BE2C (cell line): ENCODE measurements at regions not wholly inside any gene's neighbourhood (a gene's known extent, or its start where the extent isn't known, plus 50 kb on each side); places are given as distances from the start of the nearest gene placed in this dataset.

ENCODE experiments used
- DNase-seq: peaks from one replicate; pipeline ENCODE4 v3.0.0-alpha.2; 2020
- H3K27me3 ChIP-seq: fragments of 250-450 bp; sonication (Bioruptor Pico); 2 replicates; pipeline ENCODE4 v1.5.1; 2020; ENCODE audit warnings: mild to moderate bottlenecking
- H3K36me3 ChIP-seq: fragments of 250-450 bp; sonication (Bioruptor Pico); 2 replicates; pipeline ENCODE4 v1.5.1; 2020; ENCODE audit warnings: mild to moderate bottlenecking
- H3K4me1 ChIP-seq: fragments of 250-450 bp; sonication (Bioruptor Pico); 2 replicates; pipeline ENCODE4 v1.5.1; 2020
- H3K4me3 ChIP-seq: 2 replicates; pipeline ENCODE4 v1.5.1; 2011; ENCODE audit warnings: low read depth, low read length
- H3K9me3 ChIP-seq: fragments of 250-450 bp; sonication (Bioruptor Pico); 2 replicates; pipeline ENCODE4 v1.5.1; 2020
- CTCF ChIP-seq: IDR thresholded peaks from 2 replicates; pipeline ENCODE4 v1.5.1; 2012; ENCODE audit warnings: mild to moderate bottlenecking, low read depth, low read length

GRCh38 chr22:47370448-47371262 lies 608.2 kb downstream of the TBC1D22A start:
- peaks cover 2% of the 10 kb centered on the region; the same call in 1 of the 2 replicates for H3K9me3 ChIP-seq
- no peaks in the 10 kb centered on the region for H3K4me1 ChIP-seq
- TF ChIP-seq CTCF, result no peak
- DNase-seq, result no peak
- no peaks in the 10 kb centered on the region for H3K36me3 ChIP-seq
- no peaks in the 10 kb centered on the region for H3K27me3 ChIP-seq
- no peak overlapping the region for H3K4me3 ChIP-seq

GRCh38 chr22:47369431-47370015 lies 607.1 kb downstream of the TBC1D22A start:
- no peak for DNase-seq
- H3K4me3 ChIP-seq, result no peak overlapping the region
- H3K4me1 ChIP-seq, result no peaks in the 10 kb centered on the region
- H3K36me3 ChIP-seq, result no peaks in the 10 kb centered on the region
- no peak for TF ChIP-seq CTCF
- H3K27me3 ChIP-seq, result no peaks in the 10 kb centered on the region
- H3K9me3 ChIP-seq, result peaks cover under 1% of the 10 kb centered on the region; the same call in 1 of the 2 replicates

GRCh38 chr22:47369020-47369419 lies 606.6 kb downstream of the TBC1D22A start:
- Histone ChIP-seq H3K4me3 (no peak overlapping the region), H3K36me3 (no peaks in the 10 kb centered on the region), H3K27me3 (no peaks in the 10 kb centered on the region), H3K9me3 (no peaks in the 10 kb centered on the region; the same call in 1 of the 2 replicates), H3K4me1 (no peaks in the 10 kb centered on the region)
- no peak for TF ChIP-seq CTCF
- DNase-seq, result no peak

- H3K9me3 ChIP-seq, result no peaks in the 10 kb centered on the region; the same call in 1 of the 2 replicates
- no peak for DNase-seq
- H3K27me3 ChIP-seq, result no peaks in the 10 kb centered on the region
- H3K4me3 ChIP-seq, result no peak overlapping the region
- H3K4me1 ChIP-seq, result no peaks in the 10 kb centered on the region
- H3K36me3 ChIP-seq, result no peaks in the 10 kb centered on the region
- no peak for TF ChIP-seq CTCF
These were observed 605.8 kb downstream of the TBC1D22A start for GRCh38 chr22:47367993-47368945.

- Histone ChIP-seq H3K9me3 (no peaks in the 10 kb centered on the region; the same call in 1 of the 2 replicates), H3K4me1 (no peaks in the 10 kb centered on the region), H3K36me3 (no peaks in the 10 kb centered on the region), H3K4me3 (no peak overlapping the region), H3K27me3 (no peaks in the 10 kb centered on the region)
- DNase-seq, result no peak
- no peak for TF ChIP-seq CTCF
These were observed 604.7 kb downstream of the TBC1D22A start for GRCh38 chr22:47367107-47367690.
